K562 (cell line): ENCODE measurements at regions not wholly inside any gene's neighbourhood (a gene's known extent, or its start where the extent isn't known, plus 50 kb on each side); places are given as distances from the start of the nearest gene placed in this dataset.

Experiments used
- ATAC-seq: fragments of 200-7000 bp; cut with Tn5 transposase; 3 replicates; pipeline ENCODE4 v1.9.1; 2020; ENCODE audit warnings: moderate library complexity
- BruUV-seq: library from RNA; stranded (reverse); fragments of 400-500 nt; replicated peaks from 2 replicates; lab custom pipeline; 2021; lab: Mats Ljungman, UMichigan
- CTCF ChIA-PET: fragments of 300-600 bp; formaldehyde crosslinking; extraction: SDS; loops from one replicate; lab custom pipeline; 2021; ENCODE audit warnings: low intra/inter-chr PET ratio; lab: Yijun Ruan, JAX
- POLR2A ChIA-PET: fragments of 300-600, 350-650 bp; sonication (Branson Sonifier 250); formaldehyde crosslinking; extraction: SDS; loops from one replicate; lab custom pipeline; 2021; ENCODE audit warnings: antibody characterized with exemption, inconsistent platforms; lab: Yijun Ruan, JAX
- DNase-seq, 4 experiments: peaks; one replicate each; pipeline versions ENCODE4 v3.0.0 to v3.0.0-alpha.2; 2011 to 2018; ENCODE audit warnings: low spot score in 3 of 4, mixed read lengths in 3 of 4; ENCODE audit errors: extremely low read depth in 1 of 4
- FAIRE-seq: peaks from 2 replicates; lab custom pipeline; 2011; peaks lifted over from hg19 to GRCh38; lab: Jason Lieb, UNC
- H2AFZ ChIP-seq: 2 replicates; pipeline ENCODE4 v1.6.0; 2011; ENCODE audit warnings: low read depth, low read length, control low read depth, inconsistent platforms
- H3K27ac ChIP-seq: fragments of 200-600 bp; 3 replicates; pipeline ENCODE4 v1.8.0; 2011; ENCODE audit warnings: low read depth, mild to moderate bottlenecking, control low read depth, inconsistent platforms, low read length, moderate library complexity, mixed read lengths; ENCODE audit errors: extremely low read depth
- H3K27me3 ChIP-seq, 2 experiments: fragments of 300-600 bp in 1 of 2; 2 replicates in 1 of 2; 3 replicates in 1 of 2; pipeline versions ENCODE4 v1.6.0 to v1.8.0; 2011; ENCODE audit warnings: inconsistent platforms in 2 of 2, low read length in 2 of 2, mild to moderate bottlenecking in 1 of 2, mixed read lengths in 1 of 2, moderate library complexity in 1 of 2; ENCODE audit not compliant: control insufficient read depth in 2 of 2, insufficient read depth in 2 of 2
- H3K36me3 ChIP-seq: fragments of 300-600 bp; 3 replicates; pipeline ENCODE4 v1.8.0; 2011; ENCODE audit warnings: mild to moderate bottlenecking, low read length, inconsistent platforms; ENCODE audit not compliant: control insufficient read depth, insufficient read depth
- H3K4me1 ChIP-seq, 2 experiments: fragments of 200-600 bp in 1 of 2; replicated peaks in 1 of 2; 2 replicates in 1 of 2; 3 replicates in 1 of 2; pipeline versions ENCODE4 v1.5.1 to v1.8.0; 2011; ENCODE audit warnings: inconsistent platforms in 2 of 2, low read length in 2 of 2, mild to moderate bottlenecking in 1 of 2, mixed read lengths in 1 of 2, moderate library complexity in 1 of 2; ENCODE audit not compliant: control insufficient read depth in 2 of 2, insufficient read depth in 2 of 2
- H3K4me2 ChIP-seq: 2 replicates; pipeline ENCODE4 v1.6.1; 2011; ENCODE audit warnings: low read length, control low read depth, inconsistent platforms, mixed read lengths; ENCODE audit not compliant: insufficient read depth
- H3K4me3 ChIP-seq: fragments of 200-600 bp; sonication (generic), shearing (Covaris generic); 2 replicates; pipeline ENCODE4 v1.5.1; 2016; ENCODE audit warnings: control low read depth, inconsistent platforms
- H3K79me2 ChIP-seq: fragments of 200-600 bp; 3 replicates; pipeline ENCODE4 v1.8.0; 2011; ENCODE audit warnings: low read length, inconsistent platforms; ENCODE audit not compliant: control insufficient read depth, insufficient read depth
- H3K9ac ChIP-seq, 2 experiments: 2 replicates each; pipeline versions ENCODE4 v1.6.0 to v1.6.1; 2011; ENCODE audit warnings: low read depth in 2 of 2, low read length in 2 of 2, control low read depth in 1 of 2, inconsistent platforms in 1 of 2, mild to moderate bottlenecking in 1 of 2, mixed read lengths in 1 of 2; ENCODE audit not compliant: insufficient read depth in 1 of 2
- H3K9me1 ChIP-seq: one replicate; pipeline ENCODE4 v1.6.0; 2011; ENCODE audit warnings: inconsistent platforms, mild to moderate bottlenecking, low read length, moderate library complexity; ENCODE audit not compliant: control insufficient read depth, insufficient read depth
- H3K9me3 ChIP-seq: replicated peaks from 2 replicates; pipeline ENCODE4 v1.5.1; 2011; ENCODE audit warnings: low read depth, low read length, inconsistent platforms; ENCODE audit not compliant: control insufficient read depth, insufficient read depth
- H4K20me1 ChIP-seq: replicated peaks from 2 replicates; pipeline ENCODE4 v1.6.1; 2011; ENCODE audit warnings: low read length, inconsistent platforms, mixed read lengths; ENCODE audit not compliant: control insufficient read depth, insufficient read depth
- BDP1 ChIP-seq: IDR thresholded peaks from 3 replicates; pipeline ENCODE4 v1.6.1; 2011; ENCODE audit not compliant: insufficient read length, insufficient read depth
- HDAC6 ChIP-seq: IDR thresholded peaks from 2 replicates; pipeline ENCODE4 v1.6.1; 2012; ENCODE audit warnings: low read depth, mild to moderate bottlenecking, control low read depth, inconsistent platforms, low read length, moderate library complexity
- IRF2 ChIP-seq: sonication (generic); formaldehyde crosslinking; IDR thresholded peaks from 2 replicates; pipeline ENCODE4 v1.8.1; 2022; ENCODE audit warnings: mild to moderate bottlenecking, missing genetic modification reagents
- KLF6 ChIP-seq: fragments of 250-450 bp; sonication (Bioruptor Pico); IDR thresholded peaks from 2 replicates; pipeline ENCODE4 v1.4.0; 2020; ENCODE audit warnings: mild to moderate bottlenecking, moderate library complexity, borderline replicate concordance
- MBD2 ChIP-seq: sonication (generic); IDR thresholded peaks from 2 replicates; pipeline ENCODE4 v1.6.1; 2016; ENCODE audit warnings: low read depth, borderline replicate concordance
- MEF2A ChIP-seq: IDR thresholded peaks from 2 replicates; pipeline ENCODE4 v1.6.1; 2011; ENCODE audit warnings: low read depth, mild to moderate bottlenecking, low read length, moderate library complexity; ENCODE audit not compliant: control insufficient read depth
- NFIC ChIP-seq: fragments of 450-650 bp; IDR thresholded peaks from 2 replicates; pipeline ENCODE4 v1.6.1; 2017; ENCODE audit warnings: mild to moderate bottlenecking, inconsistent platforms
- PTRF ChIP-seq: fragments of 450-650 bp; IDR thresholded peaks from 2 replicates; pipeline ENCODE4 v1.6.1; 2016; ENCODE audit warnings: mild to moderate bottlenecking, missing genetic modification characterization, missing compliant biosample characterization
- TCF7 ChIP-seq: sonication (generic); IDR thresholded peaks from 2 replicates; pipeline ENCODE4 v1.6.1; 2016; ENCODE audit warnings: antibody characterized with exemption, borderline replicate concordance
- TRIM25 ChIP-seq: fragments of 450-650 bp; IDR thresholded peaks from 2 replicates; pipeline ENCODE4 v1.7.0; 2016; ENCODE audit warnings: borderline replicate concordance
- YY1 ChIP-seq, 3 experiments: IDR thresholded peaks; 2 replicates each; pipeline ENCODE4 v1.6.1; 2011; ENCODE audit warnings: low read length in 2 of 3, mild to moderate bottlenecking in 2 of 3, moderate library complexity in 2 of 3, borderline replicate concordance in 1 of 3, control low read depth in 1 of 3, low read depth in 1 of 3; ENCODE audit not compliant: insufficient read depth in 3 of 3, insufficient replicate concordance in 2 of 3, control insufficient read depth in 1 of 3, insufficient read length in 1 of 3; ENCODE audit errors: extremely low read depth in 1 of 3
- ZBTB12 ChIP-seq: fragments of 250-450 bp; sonication (Bioruptor Pico); IDR thresholded peaks from 2 replicates; pipeline ENCODE4 v1.4.0; 2020
- ZFPM2 ChIP-seq: fragments of 250-450 bp; sonication (Bioruptor Pico); IDR thresholded peaks from 2 replicates; pipeline ENCODE4 v1.5.1; 2022; ENCODE audit warnings: mild to moderate bottlenecking
- ZSCAN29 ChIP-seq: fragments of 450-650 bp; IDR thresholded peaks from 2 replicates; pipeline ENCODE4 v1.6.1; 2017
- WGBS: fragments of 100-300 bp; shearing (Covaris generic); methylation state at CpG from one replicate; pipeline ENCODE4 v1.1.6; 2016; ENCODE audit warnings: low coverage, mixed read lengths; ENCODE audit not compliant: insufficient coverage; ENCODE audit errors: missing lambda C conversion rate; 5-methylcytosine and 5-hydroxymethylcytosine counted together
- in situ Hi-C: fragments of 300-500 bp; cut with MboI; formaldehyde crosslinking; loops from 4 replicates; pipeline ENCODE4 v1.15.0; 2018; ENCODE audit warnings: inconsistent platforms, mixed read lengths
- intact Hi-C: fragments of 100-400 bp; cut with micrococcal nuclease; formaldehyde crosslinking; loops from 2 replicates; pipeline ENCODE4 v1.14.2; 2022
- TF ChIP-seq, protein P1 (sequence below): fragments of 250-450 bp; sonication (Bioruptor Pico); IDR thresholded peaks from 2 replicates; pipeline ENCODE4 v1.5.0; 2020; ENCODE audit warnings: mild to moderate bottlenecking
- TF ChIP-seq, protein P2 (sequence below): fragments of 450-650 bp; IDR thresholded peaks from 2 replicates; pipeline ENCODE4 v1.6.1; 2016; ENCODE audit warnings: mild to moderate bottlenecking

GRCh38 chr2:5250482-5250881 lies 441.7 kb upstream of the SOX11 start (continued):
- no peak for TF ChIP-seq PTRF (tag)

DNA sequence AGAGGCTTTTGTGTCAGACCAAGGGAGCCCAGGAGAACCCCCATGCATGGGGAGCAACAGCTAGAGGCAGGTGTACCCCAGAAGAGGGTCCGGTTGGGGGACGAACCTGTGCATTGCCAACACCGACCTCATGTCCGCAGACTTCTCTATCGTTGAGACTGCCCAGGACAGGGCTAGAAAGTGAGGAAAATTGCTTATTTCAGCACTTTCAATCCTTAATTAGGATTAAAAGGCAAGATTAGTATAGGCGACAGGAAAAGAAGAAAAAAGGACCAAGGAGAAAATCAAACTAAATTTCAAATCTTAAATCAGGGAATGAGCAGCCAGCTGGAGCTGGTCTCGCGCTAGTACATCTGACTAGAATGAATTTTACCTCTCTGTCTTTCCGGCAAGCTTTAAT lies 438.9 kb upstream of the SOX11 start:
- Histone ChIP-seq H3K36me3 (no peaks in the 10 kb centered on the region), H3K27me3 (no peaks in the 10 kb centered on the region), H3K79me2 (no peaks in the 10 kb centered on the region), H3K4me3 (no peak overlapping the region), H3K9me3 (no peaks in the 10 kb centered on the region), H2AFZ (no peak overlapping the region), H3K9me1 (no peaks in the 10 kb centered on the region), H3K9ac (no peak overlapping the region), H4K20me1 (no peaks in the 10 kb centered on the region), H3K27ac (no peak overlapping the region), H3K4me1 (no peaks in the 10 kb centered on the region), H3K4me2 (no peak overlapping the region)
- intact Hi-C loops (no loop called here), in situ Hi-C loops (no loop called here)
- no peak for FAIRE-seq
- DNase-seq = no peak
- no TSS peak for BruUV-seq
- ATAC-seq = no peak
- 0% methylated on average over 8 of the region's 9 CpGs for WGBS
- ChIA-PET CTCF (no interaction called here), POLR2A (no interaction called here)
- TF ChIP-seq, protein P1, sequence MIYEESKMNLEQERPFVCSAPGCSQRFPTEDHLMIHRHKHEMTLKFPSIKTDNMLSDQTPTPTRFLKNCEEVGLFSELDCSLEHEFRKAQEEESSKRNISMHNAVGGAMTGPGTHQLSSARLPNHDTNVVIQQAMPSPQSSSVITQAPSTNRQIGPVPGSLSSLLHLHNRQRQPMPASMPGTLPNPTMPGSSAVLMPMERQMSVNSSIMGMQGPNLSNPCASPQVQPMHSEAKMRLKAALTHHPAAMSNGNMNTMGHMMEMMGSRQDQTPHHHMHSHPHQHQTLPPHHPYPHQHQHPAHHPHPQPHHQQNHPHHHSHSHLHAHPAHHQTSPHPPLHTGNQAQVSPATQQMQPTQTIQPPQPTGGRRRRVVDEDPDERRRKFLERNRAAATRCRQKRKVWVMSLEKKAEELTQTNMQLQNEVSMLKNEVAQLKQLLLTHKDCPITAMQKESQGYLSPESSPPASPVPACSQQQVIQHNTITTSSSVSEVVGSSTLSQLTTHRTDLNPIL (CRISPR knock-in tag) = no peak
- TF ChIP-seq YY1 (IDR thresholded peaks at IDR 0.05; ENCODE audit: borderline replicate concordance in 1 of 3, control insufficient read depth in 1 of 3, extremely low read depth in 1 of 3, insufficient read depth in 3 of 3, insufficient read length in 1 of 3, insufficient replicate concordance in 2 of 3, low read depth in 1 of 3, low read length in 2 of 3) (no peak), ZFPM2 (CRISPR knock-in tag) (no peak), KLF6 (CRISPR knock-in tag) (no peak), ZBTB12 (no peak), MBD2 (no peak), BDP1 (no peak), ZSCAN29 (no peak), TCF7 (no peak), NFIC (no peak), IRF2 (CRISPR knock-in tag) (no peak), HDAC6 (no peak), MEF2A (no peak), TRIM25 (no peak)
- TF ChIP-seq, protein P2, sequence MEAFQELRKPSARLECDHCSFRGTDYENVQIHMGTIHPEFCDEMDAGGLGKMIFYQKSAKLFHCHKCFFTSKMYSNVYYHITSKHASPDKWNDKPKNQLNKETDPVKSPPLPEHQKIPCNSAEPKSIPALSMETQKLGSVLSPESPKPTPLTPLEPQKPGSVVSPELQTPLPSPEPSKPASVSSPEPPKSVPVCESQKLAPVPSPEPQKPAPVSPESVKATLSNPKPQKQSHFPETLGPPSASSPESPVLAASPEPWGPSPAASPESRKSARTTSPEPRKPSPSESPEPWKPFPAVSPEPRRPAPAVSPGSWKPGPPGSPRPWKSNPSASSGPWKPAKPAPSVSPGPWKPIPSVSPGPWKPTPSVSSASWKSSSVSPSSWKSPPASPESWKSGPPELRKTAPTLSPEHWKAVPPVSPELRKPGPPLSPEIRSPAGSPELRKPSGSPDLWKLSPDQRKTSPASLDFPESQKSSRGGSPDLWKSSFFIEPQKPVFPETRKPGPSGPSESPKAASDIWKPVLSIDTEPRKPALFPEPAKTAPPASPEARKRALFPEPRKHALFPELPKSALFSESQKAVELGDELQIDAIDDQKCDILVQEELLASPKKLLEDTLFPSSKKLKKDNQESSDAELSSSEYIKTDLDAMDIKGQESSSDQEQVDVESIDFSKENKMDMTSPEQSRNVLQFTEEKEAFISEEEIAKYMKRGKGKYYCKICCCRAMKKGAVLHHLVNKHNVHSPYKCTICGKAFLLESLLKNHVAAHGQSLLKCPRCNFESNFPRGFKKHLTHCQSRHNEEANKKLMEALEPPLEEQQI = no peak
